ENCODE measurements at regions not wholly inside any gene's neighbourhood (a gene's known extent, or its start where the extent isn't known, plus 50 kb on each side); places are given as distances from the start of the nearest gene placed in this dataset.

DNA sequence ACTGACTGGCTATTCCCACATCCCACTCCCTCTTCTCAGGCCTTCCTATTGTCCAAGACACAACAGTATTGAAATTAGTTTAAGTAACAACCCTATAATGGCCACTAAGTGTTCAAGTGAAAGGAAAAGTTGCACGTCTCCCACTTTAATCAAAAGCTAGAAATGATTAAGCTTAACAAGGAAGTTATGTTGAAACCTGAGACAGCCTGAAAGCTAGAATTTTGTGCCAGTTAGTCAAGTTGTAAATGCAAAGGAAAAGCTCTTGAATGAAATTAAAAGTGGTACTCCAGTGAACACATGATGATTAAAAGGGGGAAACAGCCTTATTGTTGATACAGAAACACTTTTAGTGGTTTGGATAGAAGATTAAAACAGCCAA is 332.7 kb downstream of the CASP12 start:
- TF ChIP-seq, protein P1, sequence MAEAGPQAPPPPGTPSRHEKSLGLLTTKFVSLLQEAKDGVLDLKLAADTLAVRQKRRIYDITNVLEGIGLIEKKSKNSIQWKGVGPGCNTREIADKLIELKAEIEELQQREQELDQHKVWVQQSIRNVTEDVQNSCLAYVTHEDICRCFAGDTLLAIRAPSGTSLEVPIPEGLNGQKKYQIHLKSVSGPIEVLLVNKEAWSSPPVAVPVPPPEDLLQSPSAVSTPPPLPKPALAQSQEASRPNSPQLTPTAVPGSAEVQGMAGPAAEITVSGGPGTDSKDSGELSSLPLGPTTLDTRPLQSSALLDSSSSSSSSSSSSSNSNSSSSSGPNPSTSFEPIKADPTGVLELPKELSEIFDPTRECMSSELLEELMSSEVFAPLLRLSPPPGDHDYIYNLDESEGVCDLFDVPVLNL (CRISPR knock-in tag; IDR thresholded peaks at IDR 0.05; ENCODE audit: borderline replicate concordance, low read depth), result no peak
- TF ChIP-seq ZNF263 (CRISPR knock-in tag; IDR thresholded peaks at IDR 0.05; ENCODE audit: low read depth) (no peak), ETV6 (CRISPR knock-in tag; IDR thresholded peaks at IDR 0.05) (no peak), ZNF317 (CRISPR knock-in tag; IDR thresholded peaks at IDR 0.05; ENCODE audit: borderline replicate concordance, low read depth) (no peak), SMAD4 (CRISPR knock-in tag; IDR thresholded peaks at IDR 0.05) (no peak), ZNF671 (CRISPR knock-in tag; IDR thresholded peaks at IDR 0.05) (no peak)
- TF ChIP-seq, protein P2, sequence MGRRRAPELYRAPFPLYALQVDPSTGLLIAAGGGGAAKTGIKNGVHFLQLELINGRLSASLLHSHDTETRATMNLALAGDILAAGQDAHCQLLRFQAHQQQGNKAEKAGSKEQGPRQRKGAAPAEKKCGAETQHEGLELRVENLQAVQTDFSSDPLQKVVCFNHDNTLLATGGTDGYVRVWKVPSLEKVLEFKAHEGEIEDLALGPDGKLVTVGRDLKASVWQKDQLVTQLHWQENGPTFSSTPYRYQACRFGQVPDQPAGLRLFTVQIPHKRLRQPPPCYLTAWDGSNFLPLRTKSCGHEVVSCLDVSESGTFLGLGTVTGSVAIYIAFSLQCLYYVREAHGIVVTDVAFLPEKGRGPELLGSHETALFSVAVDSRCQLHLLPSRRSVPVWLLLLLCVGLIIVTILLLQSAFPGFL (CRISPR knock-in tag; IDR thresholded peaks at IDR 0.05; ENCODE audit: borderline replicate concordance), result no peak
- TF ChIP-seq, protein P3, sequence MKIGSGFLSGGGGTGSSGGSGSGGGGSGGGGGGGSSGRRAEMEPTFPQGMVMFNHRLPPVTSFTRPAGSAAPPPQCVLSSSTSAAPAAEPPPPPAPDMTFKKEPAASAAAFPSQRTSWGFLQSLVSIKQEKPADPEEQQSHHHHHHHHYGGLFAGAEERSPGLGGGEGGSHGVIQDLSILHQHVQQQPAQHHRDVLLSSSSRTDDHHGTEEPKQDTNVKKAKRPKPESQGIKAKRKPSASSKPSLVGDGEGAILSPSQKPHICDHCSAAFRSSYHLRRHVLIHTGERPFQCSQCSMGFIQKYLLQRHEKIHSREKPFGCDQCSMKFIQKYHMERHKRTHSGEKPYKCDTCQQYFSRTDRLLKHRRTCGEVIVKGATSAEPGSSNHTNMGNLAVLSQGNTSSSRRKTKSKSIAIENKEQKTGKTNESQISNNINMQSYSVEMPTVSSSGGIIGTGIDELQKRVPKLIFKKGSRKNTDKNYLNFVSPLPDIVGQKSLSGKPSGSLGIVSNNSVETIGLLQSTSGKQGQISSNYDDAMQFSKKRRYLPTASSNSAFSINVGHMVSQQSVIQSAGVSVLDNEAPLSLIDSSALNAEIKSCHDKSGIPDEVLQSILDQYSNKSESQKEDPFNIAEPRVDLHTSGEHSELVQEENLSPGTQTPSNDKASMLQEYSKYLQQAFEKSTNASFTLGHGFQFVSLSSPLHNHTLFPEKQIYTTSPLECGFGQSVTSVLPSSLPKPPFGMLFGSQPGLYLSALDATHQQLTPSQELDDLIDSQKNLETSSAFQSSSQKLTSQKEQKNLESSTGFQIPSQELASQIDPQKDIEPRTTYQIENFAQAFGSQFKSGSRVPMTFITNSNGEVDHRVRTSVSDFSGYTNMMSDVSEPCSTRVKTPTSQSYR (CRISPR knock-in tag; IDR thresholded peaks at IDR 0.05), result no peak
- TF ChIP-seq, protein P4, sequence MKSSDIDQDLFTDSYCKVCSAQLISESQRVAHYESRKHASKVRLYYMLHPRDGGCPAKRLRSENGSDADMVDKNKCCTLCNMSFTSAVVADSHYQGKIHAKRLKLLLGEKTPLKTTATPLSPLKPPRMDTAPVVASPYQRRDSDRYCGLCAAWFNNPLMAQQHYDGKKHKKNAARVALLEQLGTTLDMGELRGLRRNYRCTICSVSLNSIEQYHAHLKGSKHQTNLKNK (CRISPR knock-in tag; IDR thresholded peaks at IDR 0.05), result no peak
- CTCF ChIA-PET, result no interaction called here
- H3K9me3 Mint-ChIP-seq, result peaks cover 38% of the 10 kb centered on the region
- POLR2A ChIA-PET, result no interaction called here
- DNase-seq (ENCODE audit: low spot score) (no peak), ATAC-seq (no peak)
- H3K36me3 Mint-ChIP-seq, result peaks cover 20% of the 10 kb centered on the region
- H3K27ac Mint-ChIP-seq, result no peak overlapping the region
- H3K27me3 Mint-ChIP-seq (ENCODE audit: low read depth), result no peaks in the 10 kb centered on the region
- H3K4me3 Mint-ChIP-seq, result no peak overlapping the region
- H3K4me1 Mint-ChIP-seq, result no peaks in the 10 kb centered on the region

DNA sequence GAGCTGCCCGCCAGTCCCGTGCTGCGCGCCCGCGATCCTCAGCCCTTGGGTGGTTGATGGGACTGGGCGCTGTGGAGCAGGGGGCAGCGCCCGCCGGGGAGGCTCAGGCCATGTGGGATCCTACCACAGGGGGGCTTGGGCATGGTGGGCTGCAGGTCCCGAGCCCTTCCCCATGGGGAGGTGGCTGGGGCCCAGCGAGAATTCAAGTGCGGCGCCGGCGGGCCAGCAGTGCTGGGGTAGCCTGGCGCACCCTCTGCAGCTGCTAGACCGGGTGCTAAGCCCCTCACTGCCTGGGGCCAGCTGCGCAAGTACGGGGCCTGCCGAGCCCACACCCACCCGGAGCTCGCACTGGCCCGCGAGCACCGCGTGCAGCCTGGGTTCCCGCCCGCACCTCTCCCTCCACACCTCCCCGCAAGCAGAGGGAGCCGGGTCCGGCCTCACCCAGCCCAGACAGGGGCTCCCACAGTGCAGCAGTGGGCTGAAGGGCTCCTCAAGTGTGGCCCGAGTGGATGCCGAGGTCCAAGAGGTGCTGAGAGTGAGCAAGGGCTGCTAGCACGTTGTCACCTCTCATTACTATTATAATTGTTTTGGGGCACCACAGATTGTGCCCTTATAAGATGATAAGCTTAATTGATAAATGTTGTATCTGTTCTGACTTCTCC is 333.2 kb downstream of the CASP12 start:
- DNase-seq (ENCODE audit: low spot score) (no peak), ATAC-seq (no peak)
- Mint-ChIP-seq H3K4me3 (no peak overlapping the region), H3K27me3 (ENCODE audit: low read depth) (no peaks in the 10 kb centered on the region), H3K9me3 (peaks cover 38% of the 10 kb centered on the region), H3K27ac (no peak overlapping the region), H3K36me3 (peaks cover 20% of the 10 kb centered on the region), H3K4me1 (no peaks in the 10 kb centered on the region)
- TF ChIP-seq PRRX2 (CRISPR knock-in tag; IDR thresholded peaks at IDR 0.05), result no peak
- ChIA-PET CTCF (interaction anchor here (1.5 kb wide), 1 partner anchor 311 kb away, joined by 3 read pairs; no protein-coding TSS in a partner anchor), POLR2A (no interaction called here)

DNA sequence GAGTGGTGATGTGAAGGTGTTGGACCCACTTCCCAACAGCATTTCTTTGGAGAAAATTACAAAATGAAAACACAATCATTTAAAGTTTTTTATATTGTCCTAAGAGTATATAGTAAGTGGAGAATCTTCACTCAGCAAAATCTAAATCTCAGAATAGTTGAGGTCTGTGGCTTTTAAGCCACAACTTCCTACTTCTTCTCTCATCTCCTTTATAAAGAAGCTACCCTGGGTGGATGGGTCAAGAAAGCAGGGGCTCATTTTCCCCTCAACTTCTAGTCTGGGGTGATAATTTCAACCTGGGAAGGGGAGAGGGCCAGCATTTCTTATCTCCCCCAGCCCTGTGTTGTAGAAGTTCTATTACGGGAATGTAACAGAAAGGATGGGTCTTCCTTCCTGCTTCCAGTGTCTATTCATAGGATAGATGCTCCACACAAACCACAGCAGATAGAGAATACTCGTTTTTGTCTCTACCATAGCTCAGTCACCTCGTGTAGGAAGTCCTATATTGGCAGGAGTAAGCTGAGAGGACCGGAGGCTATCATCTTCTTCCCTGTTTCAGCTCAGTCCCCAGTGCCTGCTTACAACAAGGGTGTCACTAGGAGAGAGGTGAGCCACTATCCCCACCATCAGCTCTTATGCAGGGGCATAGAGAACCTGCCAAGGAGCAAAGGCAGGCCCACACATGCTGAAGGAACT is 341.5 kb downstream of the CASP12 start:
- ATAC-seq, result no peak
- no peak overlapping the region for H3K4me3 Mint-ChIP-seq
- no peaks in the 10 kb centered on the region for H3K4me1 Mint-ChIP-seq
- H3K9me3 Mint-ChIP-seq, result no peaks in the 10 kb centered on the region
- H3K36me3 Mint-ChIP-seq, result no peaks in the 10 kb centered on the region
- ChIA-PET POLR2A (no interaction called here), CTCF (interaction anchor here (0.9 to 1.2 kb wide), 2 partner anchors 8 to 26 kb away, joined by 4 to 5 read pairs; no protein-coding TSS in a partner anchor)
- DNase-seq (ENCODE audit: low spot score), result no peak
- no peak overlapping the region for H3K27ac Mint-ChIP-seq
- no peaks in the 10 kb centered on the region for H3K27me3 Mint-ChIP-seq (ENCODE audit: low read depth)
- TF ChIP-seq HMGA2 (CRISPR knock-in tag; IDR thresholded peaks at IDR 0.05) (no peak), RELA (CRISPR knock-in tag; IDR thresholded peaks at IDR 0.05; ENCODE audit: borderline replicate concordance) (no peak), MXD4 (CRISPR knock-in tag; IDR thresholded peaks at IDR 0.05; ENCODE audit: borderline replicate concordance) (no peak), SMAD4 (CRISPR knock-in tag; IDR thresholded peaks at IDR 0.05) (no peak), ZNF121 (CRISPR knock-in tag; IDR thresholded peaks at IDR 0.05) (no peak), SMAD3 (CRISPR knock-in tag; IDR thresholded peaks at IDR 0.05; ENCODE audit: borderline replicate concordance) (no peak), ZNF317 (CRISPR knock-in tag; IDR thresholded peaks at IDR 0.05; ENCODE audit: borderline replicate concordance, low read depth) (no peak), ATF1 (CRISPR knock-in tag; IDR thresholded peaks at IDR 0.05) (no peak), OVOL2 (CRISPR knock-in tag; IDR thresholded peaks at IDR 0.05; ENCODE audit: borderline replicate concordance) (no peak), MYBL2 (CRISPR knock-in tag; IDR thresholded peaks at IDR 0.05) (no peak), GTF2I (CRISPR knock-in tag; conservative IDR thresholded peaks at IDR 0.05) (no peak), ZNF423 (CRISPR knock-in tag; IDR thresholded peaks at IDR 0.05) (no peak)
- TF ChIP-seq, protein P5, sequence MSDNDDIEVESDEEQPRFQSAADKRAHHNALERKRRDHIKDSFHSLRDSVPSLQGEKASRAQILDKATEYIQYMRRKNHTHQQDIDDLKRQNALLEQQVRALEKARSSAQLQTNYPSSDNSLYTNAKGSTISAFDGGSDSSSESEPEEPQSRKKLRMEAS (CRISPR knock-in tag; IDR thresholded peaks at IDR 0.05), result no peak
- TF ChIP-seq, protein P6, sequence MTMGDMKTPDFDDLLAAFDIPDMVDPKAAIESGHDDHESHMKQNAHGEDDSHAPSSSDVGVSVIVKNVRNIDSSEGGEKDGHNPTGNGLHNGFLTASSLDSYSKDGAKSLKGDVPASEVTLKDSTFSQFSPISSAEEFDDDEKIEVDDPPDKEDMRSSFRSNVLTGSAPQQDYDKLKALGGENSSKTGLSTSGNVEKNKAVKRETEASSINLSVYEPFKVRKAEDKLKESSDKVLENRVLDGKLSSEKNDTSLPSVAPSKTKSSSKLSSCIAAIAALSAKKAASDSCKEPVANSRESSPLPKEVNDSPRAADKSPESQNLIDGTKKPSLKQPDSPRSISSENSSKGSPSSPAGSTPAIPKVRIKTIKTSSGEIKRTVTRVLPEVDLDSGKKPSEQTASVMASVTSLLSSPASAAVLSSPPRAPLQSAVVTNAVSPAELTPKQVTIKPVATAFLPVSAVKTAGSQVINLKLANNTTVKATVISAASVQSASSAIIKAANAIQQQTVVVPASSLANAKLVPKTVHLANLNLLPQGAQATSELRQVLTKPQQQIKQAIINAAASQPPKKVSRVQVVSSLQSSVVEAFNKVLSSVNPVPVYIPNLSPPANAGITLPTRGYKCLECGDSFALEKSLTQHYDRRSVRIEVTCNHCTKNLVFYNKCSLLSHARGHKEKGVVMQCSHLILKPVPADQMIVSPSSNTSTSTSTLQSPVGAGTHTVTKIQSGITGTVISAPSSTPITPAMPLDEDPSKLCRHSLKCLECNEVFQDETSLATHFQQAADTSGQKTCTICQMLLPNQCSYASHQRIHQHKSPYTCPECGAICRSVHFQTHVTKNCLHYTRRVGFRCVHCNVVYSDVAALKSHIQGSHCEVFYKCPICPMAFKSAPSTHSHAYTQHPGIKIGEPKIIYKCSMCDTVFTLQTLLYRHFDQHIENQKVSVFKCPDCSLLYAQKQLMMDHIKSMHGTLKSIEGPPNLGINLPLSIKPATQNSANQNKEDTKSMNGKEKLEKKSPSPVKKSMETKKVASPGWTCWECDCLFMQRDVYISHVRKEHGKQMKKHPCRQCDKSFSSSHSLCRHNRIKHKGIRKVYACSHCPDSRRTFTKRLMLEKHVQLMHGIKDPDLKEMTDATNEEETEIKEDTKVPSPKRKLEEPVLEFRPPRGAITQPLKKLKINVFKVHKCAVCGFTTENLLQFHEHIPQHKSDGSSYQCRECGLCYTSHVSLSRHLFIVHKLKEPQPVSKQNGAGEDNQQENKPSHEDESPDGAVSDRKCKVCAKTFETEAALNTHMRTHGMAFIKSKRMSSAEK (CRISPR knock-in tag; IDR thresholded peaks at IDR 0.05; ENCODE audit: borderline replicate concordance), result no peak
